DND-41 (cell line): ENCODE measurements at regions not wholly inside any gene's neighbourhood (a gene's known extent, or its start where the extent isn't known, plus 50 kb on each side); places are given as distances from the start of the nearest gene placed in this dataset.

Experiments
- EZH2 ChIP-seq: IDR thresholded peaks from 3 replicates; pipeline ENCODE4 v1.6.1; 2012; ENCODE audit warnings: borderline replicate concordance, low read depth, mild to moderate bottlenecking, moderate library complexity, low read length, inconsistent platforms; ENCODE audit not compliant: severe bottlenecking
- TF ChIP-seq, protein P1 (sequence below): IDR thresholded peaks from 2 replicates; pipeline ENCODE4 v1.5.1; 2012; ENCODE audit warnings: borderline replicate concordance, low read length, moderate library complexity, mild to moderate bottlenecking; ENCODE audit not compliant: poor library complexity, severe bottlenecking; ENCODE audit errors: extremely low read depth

DNA sequence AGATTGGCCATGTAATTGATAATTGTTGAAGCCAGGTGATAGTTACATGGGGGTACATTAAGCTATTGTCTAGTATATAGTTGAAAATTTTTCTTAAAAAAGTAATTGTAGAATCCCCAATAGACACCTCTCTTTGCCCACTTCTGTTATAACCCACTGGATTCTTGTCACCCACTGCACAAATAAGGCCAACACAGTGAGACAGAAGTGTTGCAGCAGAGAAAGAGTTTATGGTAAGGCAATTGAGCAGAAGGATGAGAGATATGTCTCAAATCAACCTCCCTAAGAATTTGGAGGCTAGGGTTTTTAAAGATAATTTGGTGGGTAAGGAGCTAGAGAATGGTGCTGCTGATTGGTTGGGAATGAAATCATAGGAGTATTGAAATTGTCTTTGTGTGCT lies 270.3 kb upstream of the TAC1 start:
- TF ChIP-seq, protein P1, sequence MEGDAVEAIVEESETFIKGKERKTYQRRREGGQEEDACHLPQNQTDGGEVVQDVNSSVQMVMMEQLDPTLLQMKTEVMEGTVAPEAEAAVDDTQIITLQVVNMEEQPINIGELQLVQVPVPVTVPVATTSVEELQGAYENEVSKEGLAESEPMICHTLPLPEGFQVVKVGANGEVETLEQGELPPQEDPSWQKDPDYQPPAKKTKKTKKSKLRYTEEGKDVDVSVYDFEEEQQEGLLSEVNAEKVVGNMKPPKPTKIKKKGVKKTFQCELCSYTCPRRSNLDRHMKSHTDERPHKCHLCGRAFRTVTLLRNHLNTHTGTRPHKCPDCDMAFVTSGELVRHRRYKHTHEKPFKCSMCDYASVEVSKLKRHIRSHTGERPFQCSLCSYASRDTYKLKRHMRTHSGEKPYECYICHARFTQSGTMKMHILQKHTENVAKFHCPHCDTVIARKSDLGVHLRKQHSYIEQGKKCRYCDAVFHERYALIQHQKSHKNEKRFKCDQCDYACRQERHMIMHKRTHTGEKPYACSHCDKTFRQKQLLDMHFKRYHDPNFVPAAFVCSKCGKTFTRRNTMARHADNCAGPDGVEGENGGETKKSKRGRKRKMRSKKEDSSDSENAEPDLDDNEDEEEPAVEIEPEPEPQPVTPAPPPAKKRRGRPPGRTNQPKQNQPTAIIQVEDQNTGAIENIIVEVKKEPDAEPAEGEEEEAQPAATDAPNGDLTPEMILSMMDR = no peak
- TF ChIP-seq EZH2 = no peak
